G401.6 (cell line): ENCODE measurements at regions not wholly inside any gene's neighbourhood (a gene's known extent, or its start where the extent isn't known, plus 50 kb on each side); places are given as distances from the start of the nearest gene placed in this dataset.

ENCODE experiments used
- FAIRE-seq: peaks from 2 replicates; lab custom pipeline; 2012; peaks lifted over from hg19 to GRCh38; lab: Jason Lieb, UNC

DNA sequence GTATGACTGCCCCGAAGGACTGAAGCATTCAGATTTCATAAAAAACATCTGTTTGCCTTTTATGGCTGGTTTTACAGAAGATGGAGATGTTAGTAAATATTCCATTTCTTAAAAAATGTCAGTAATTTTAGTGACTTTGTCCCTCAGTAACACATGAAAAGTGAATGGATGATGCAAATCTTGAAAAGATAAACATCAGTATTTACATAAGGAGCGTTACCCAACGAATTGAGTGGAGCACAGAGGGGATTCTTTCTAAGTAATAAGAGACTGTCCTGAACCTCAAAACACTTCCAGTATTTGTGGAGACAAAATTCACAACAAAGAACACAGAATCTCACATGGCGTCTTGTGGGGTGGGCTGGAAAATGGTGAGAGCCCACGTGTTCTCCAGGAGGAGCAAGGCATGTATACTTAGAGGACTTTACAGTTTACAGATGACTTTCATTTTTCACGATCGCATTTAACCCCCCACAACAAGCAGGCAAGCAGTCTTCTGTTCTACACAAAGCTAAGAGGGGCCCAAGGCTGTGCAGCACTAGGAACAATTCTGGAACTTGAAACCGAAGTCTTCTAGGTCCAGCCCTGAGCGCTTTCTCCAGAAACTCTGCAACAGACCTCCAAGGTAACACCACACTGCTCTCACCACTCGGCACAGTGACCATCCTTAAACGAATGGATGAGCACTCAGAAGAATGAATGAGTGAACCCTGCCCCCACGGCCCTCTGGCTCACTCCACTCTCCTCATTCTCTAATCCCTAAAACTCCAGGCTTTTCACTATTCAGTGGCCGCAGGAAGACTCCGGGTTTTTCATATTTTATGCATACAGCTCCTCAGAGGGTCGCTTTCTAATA is 709.8 kb downstream of the UQCRFS1 start:
- no peak for FAIRE-seq

GRCh38 chr19:28501976-28502375 is 711.0 kb downstream of the UQCRFS1 start:
- FAIRE-seq: no peak

- FAIRE-seq: no peak
These were observed 711.8 kb downstream of the UQCRFS1 start for GRCh38 chr19:28500982-28501630.

- no peak for FAIRE-seq
These were observed 712.7 kb downstream of the UQCRFS1 start for GRCh38 chr19:28500296-28500695.

DNA sequence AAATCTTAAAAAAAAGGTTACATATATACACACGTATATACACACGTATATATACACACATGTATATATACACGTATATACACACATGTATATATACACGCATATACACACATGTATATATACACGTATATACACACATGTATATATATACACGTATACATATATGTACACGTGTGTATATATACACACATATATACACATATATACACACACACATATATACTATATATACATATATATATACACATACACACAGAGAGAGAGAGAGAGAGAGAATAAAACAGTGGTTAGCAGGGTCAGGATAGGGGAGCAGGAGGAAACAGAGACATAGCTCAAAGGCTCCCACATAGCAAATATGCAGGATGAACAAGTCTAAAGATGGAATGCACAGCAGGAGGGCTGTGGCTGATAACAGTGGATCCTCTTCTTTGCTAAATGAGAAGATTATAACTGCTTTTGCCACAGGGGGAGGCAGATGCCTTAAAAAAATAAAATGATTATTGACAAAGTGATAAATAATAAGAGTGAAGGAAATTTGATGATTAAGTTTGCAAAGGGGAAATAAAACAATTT is 714.5 kb downstream of the UQCRFS1 start:
- no peak for FAIRE-seq

DNA sequence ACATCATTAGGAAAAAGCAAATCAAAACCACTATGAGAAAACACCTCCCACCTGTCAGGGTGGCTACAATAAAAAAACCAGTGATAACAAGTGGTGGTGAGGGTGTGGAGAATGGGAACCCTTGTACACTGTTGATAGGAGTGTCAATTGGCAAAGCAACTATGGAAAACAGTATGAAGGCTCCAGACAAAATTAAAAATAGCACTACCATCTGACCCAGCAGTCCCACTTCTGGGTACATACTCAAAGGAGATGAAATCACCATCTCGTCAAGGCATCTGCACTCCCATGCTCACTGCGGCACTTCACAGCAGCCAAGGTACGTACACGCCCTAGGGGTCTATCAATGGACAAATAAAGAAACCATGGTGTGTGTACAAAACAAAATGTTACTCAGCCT is 715.1 kb downstream of the UQCRFS1 start:
- FAIRE-seq: no peak

GRCh38 chr19:28497137-28497536 is 715.8 kb downstream of the UQCRFS1 start:
- FAIRE-seq: no peak

GRCh38 chr19:28495046-28495445 is 717.9 kb downstream of the UQCRFS1 start:
- no peak for FAIRE-seq

GRCh38 chr19:28494461-28494860 is 718.5 kb downstream of the UQCRFS1 start:
- FAIRE-seq: no peak

DNA sequence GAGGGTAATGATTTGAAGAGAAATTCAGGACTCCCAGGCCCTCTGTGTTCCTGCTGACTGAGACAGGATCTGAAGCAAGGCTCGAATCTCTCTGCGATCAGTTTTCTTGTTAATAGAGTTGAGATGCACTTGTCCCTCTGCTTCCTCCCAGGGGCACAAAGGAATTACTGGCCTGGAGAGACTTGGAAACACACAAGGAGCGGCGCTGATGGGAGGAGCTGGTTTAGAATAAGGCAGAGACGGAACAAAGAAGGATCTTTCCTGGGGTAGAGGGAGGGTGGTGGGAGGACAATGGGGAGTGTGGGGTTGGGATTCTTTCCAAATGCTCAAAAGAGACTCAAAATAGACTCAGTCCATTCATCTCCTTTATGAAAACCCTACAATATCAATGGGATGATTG is 719.1 kb downstream of the UQCRFS1 start:
- no peak for FAIRE-seq

GRCh38 chr19:28492621-28493020 is 720.3 kb downstream of the UQCRFS1 start:
- no peak for FAIRE-seq

GRCh38 chr19:28492201-28492600 is 720.8 kb downstream of the UQCRFS1 start:
- FAIRE-seq: no peak

- FAIRE-seq: no peak
These were observed 723.2 kb downstream of the UQCRFS1 start for GRCh38 chr19:28489776-28490175.

DNA sequence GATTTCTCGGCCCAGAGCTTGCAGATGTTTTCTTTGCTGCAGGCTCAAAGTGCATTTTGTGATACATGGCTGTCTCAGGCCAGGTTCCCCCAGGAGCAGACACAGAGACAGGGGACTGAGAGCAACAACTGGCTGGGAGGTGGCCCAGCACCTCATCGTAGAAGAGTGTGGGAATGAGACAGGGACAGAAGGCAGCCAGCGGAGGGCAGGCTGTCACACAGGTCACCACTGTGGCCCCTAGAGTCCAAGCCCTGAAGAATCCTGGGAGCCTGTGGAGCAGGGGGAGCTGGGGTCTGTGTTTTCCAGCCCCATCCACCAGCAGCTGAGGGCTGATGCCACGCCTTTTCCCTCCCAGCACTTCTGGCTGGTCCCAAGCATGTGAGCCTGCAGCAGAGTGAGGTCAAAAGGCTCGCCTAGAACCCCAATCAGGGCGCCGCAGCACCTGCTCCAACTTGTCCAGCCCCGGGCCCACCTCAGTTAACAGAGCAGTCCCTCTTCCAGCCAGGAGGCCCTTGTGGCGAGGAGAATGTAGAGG is 723.8 kb downstream of the UQCRFS1 start:
- FAIRE-seq: no peak

DNA sequence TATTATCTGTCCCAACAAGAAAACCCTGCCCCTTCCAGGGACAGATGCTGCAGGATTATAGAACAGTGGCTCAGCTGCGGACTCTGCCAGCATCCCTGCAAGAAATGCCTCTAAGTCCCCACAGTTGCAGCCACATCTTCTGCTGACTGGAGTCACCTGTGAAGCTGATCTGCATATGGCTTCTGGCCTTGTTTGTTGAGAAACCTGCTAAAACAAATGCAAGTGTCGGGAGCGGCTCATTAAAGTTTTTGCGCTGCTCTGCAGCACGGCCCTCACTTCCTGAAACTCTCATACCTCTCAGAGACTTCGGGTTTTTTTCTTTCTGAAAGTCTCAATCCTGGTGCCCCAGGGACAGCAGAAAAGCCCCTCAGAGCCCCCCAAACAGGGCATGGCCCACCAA is 725.0 kb downstream of the UQCRFS1 start:
- FAIRE-seq: no peak

DNA sequence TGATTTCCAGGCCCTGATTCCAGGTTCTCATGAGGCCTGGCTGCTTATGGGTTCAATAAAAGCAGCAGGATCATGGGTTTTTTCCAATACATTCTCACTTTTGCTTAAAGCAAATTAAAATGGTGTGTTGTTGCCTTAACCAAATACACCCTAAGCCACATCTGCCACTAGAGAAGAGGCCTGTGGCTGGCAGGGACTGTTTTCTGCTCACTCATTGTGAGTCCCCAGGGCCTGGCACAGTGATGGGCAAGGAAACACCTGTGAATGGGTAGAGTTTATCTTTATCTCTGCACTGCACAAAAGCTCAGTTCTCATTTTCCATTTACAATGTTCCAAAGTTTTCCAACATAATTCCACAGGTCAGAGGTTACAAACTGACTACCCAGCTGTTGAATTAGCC is 726.0 kb downstream of the UQCRFS1 start:
- no peak for FAIRE-seq

DNA sequence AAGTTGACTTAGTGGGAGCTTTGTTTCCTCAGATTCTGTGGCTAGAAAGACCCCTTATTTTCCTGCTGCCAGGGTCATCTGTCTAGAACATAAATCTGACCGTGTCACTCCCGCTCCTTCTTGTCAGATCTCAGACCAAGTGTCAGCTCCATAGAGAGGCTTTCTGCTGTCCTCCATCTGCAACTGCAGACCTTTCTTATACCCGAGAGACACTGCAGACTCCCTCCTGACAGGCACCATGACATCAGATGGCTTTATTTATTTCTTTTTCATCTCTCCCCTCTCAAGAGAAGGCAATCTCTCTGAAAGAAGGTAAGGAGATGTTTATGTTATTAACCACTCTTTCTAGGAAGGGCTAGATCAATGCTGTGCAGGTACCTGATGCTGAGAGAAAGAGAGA is 726.5 kb downstream of the UQCRFS1 start:
- no peak for FAIRE-seq

- no peak for FAIRE-seq
These were observed 727.7 kb downstream of the UQCRFS1 start for GRCh38 chr19:28485292-28485691.

- FAIRE-seq: no peak
These were observed 729.8 kb downstream of the UQCRFS1 start for GRCh38 chr19:28483197-28483596.

DNA sequence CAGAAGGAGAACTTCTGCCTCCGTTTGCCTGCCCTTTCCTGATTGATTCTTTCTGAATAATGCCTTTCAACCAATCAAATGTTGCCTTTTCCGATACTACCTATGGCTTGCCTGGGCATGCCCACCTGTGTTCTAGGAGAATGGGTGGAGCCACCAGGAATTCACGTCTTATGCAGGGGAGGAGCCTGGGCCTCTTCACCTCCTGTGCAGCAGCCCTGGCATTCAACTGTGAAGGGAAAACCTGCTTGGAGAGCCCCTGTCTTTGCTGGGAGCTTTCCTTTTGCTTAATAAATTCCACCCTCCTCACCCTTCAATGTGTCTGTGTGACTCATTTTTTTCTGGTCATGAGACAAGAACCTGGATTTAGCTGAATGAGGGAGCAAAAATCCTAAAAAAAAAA is 730.7 kb downstream of the UQCRFS1 start:
- FAIRE-seq: no peak

GRCh38 chr19:28481674-28482073 is 731.3 kb downstream of the UQCRFS1 start:
- FAIRE-seq: no peak

DNA sequence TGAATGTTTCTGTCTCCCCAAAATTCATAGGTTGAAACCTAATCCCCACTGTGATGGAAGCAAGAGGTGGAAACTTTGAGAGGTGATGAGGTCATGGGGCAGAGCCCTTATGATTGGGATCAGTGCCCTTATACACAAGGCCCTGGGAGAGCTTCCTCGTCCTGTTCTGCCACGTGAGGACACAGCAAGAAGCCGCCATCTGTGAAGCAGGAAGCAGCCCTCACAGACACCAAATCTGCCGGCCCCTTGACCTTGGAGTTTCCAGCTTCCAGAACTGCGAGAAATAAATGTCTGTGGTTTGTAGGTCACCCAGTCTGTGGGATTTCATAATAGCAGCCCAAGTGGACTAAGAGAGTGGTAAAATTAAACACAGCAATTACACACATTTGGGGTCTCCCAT is 737.4 kb downstream of the UQCRFS1 start:
- no peak for FAIRE-seq

DNA sequence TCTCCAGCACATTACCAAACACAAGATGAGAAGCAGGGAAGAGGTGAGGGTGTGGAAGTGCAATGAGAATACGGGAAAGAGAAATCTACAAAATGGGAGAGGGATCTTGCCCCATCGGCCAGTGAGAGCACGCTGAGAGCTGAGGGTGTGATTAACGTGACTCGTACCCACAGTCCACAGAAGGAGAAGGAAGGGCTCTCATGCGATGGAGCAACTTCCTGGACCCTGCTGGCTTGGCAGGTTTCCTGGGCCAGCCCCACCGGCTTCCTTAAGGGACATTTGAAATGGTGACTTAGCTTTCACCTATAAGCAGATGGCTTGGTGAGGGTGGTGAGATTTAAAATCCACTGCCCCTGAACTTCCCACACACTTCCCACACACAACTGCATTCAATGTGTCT is 740.1 kb downstream of the UQCRFS1 start:
- FAIRE-seq: no peak
